ENCODE measurements at regions not wholly inside any gene's neighbourhood (a gene's known extent, or its start where the extent isn't known, plus 50 kb on each side); places are given as distances from the start of the nearest gene placed in this dataset.

- TF ChIP-seq CTCF (IDR thresholded peaks at IDR 0.05): no peak
- no peak for TF ChIP-seq EZH2 (IDR thresholded peaks at IDR 0.05; ENCODE audit: borderline replicate concordance, insufficient read depth, low read depth, low read length, poor library complexity, severe bottlenecking)
These were observed 52.6 kb upstream of the RBM15 start for GRCh38 chr1:110286564-110286963.
